ENCODE measurements at regions not wholly inside any gene's neighbourhood (a gene's known extent, or its start where the extent isn't known, plus 50 kb on each side); places are given as distances from the start of the nearest gene placed in this dataset.

- Histone ChIP-seq H3K9me3 (ENCODE audit: control insufficient read depth, insufficient read depth, low read length) (no peaks in the 10 kb centered on the region), H3K9ac (ENCODE audit: low read depth, low read length) (no peak overlapping the region), H3K36me3 (ENCODE audit: insufficient read depth, low read length) (no peaks in the 10 kb centered on the region), H3K4me1 (ENCODE audit: insufficient read depth, low read length) (no peaks in the 10 kb centered on the region)
These were observed 728.0 kb upstream of the C9orf72 start for GRCh38 chr9:28301281-28301680.

- H3K36me3 ChIP-seq (ENCODE audit: insufficient read depth, low read length): no peaks in the 10 kb centered on the region
- H3K4me1 ChIP-seq (ENCODE audit: insufficient read depth, low read length): peaks cover 8% of the 10 kb centered on the region; the same call in 1 of the 2 replicates
- H3K9ac ChIP-seq (ENCODE audit: low read depth, low read length): no peak overlapping the region
- H3K9me3 ChIP-seq (ENCODE audit: control insufficient read depth, insufficient read depth, low read length): no peaks in the 10 kb centered on the region
These were observed 744.5 kb upstream of the C9orf72 start for GRCh38 chr9:28317745-28318144.

- no peaks in the 10 kb centered on the region for H3K9me3 ChIP-seq (ENCODE audit: control insufficient read depth, insufficient read depth, low read length)
- no peak overlapping the region for H3K9ac ChIP-seq (ENCODE audit: low read depth, low read length)
- H3K36me3 ChIP-seq (ENCODE audit: insufficient read depth, low read length): no peaks in the 10 kb centered on the region
- peaks cover 8% of the 10 kb centered on the region; the same call in 1 of the 2 replicates for H3K4me1 ChIP-seq (ENCODE audit: insufficient read depth, low read length)
These were observed 745.2 kb upstream of the C9orf72 start for GRCh38 chr9:28318515-28318914.

DNA sequence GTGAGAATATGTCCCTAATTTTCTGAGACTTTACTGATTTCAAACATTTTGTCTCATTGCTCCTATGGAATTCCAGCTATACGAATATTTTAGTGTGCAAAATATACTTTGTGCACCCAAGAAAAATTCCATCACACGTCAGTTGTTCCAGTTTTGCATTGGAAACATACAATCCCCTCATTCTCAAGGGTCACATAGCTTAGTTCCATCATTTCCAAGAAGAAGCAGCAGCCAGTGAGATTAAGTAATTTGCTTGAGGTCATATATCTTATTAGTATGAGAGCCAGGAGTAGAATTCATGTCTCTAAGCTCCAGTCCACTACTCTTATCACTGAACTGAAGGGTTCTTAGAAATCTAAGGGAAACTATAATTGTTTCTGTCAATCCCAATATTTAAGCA is 746.7 kb upstream of the C9orf72 start:
- peaks cover 13% of the 10 kb centered on the region; the same call in 1 of the 2 replicates for H3K4me1 ChIP-seq (ENCODE audit: insufficient read depth, low read length)
- H3K36me3 ChIP-seq (ENCODE audit: insufficient read depth, low read length): no peaks in the 10 kb centered on the region
- no peaks in the 10 kb centered on the region for H3K9me3 ChIP-seq (ENCODE audit: control insufficient read depth, insufficient read depth, low read length)
- H3K9ac ChIP-seq (ENCODE audit: low read depth, low read length): no peak overlapping the region

GRCh38 chr9:28320616-28321015 is 747.3 kb upstream of the C9orf72 start:
- no peaks in the 10 kb centered on the region for H3K9me3 ChIP-seq (ENCODE audit: control insufficient read depth, insufficient read depth, low read length)
- H3K4me1 ChIP-seq (ENCODE audit: insufficient read depth, low read length): peaks cover 13% of the 10 kb centered on the region; the same call in 1 of the 2 replicates
- no peak overlapping the region for H3K9ac ChIP-seq (ENCODE audit: low read depth, low read length)
- H3K36me3 ChIP-seq (ENCODE audit: insufficient read depth, low read length): no peaks in the 10 kb centered on the region

GRCh38 chr9:28329323-28329722 is 756.0 kb upstream of the C9orf72 start:
- Histone ChIP-seq H3K4me1 (ENCODE audit: insufficient read depth, low read length) (peaks cover 11% of the 10 kb centered on the region), H3K9ac (ENCODE audit: low read depth, low read length) (no peak overlapping the region), H3K9me3 (ENCODE audit: control insufficient read depth, insufficient read depth, low read length) (no peaks in the 10 kb centered on the region), H3K36me3 (ENCODE audit: insufficient read depth, low read length) (no peaks in the 10 kb centered on the region)

DNA sequence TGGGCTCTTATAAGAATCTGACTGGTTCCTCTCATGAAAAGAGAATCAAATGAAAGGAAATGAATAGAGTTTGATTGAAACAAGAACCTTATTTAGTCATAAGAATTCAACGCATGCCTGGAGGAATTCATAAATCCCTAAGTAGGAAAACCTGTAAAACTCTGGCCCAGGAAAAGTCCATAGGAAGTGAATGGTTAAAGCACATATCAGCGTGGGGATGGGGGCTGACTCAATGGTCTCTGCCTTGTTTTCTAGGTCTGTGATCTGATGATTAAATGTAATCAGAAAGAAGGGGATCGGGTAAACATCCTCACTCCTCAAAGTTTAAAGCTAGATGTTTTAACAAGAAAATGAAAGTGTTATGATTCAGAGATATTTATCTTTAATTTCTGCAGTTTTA is 759.4 kb upstream of the C9orf72 start:
- Histone ChIP-seq H3K4me1 (ENCODE audit: insufficient read depth, low read length) (peaks cover 15% of the 10 kb centered on the region), H3K9ac (ENCODE audit: low read depth, low read length) (no peak overlapping the region), H3K36me3 (ENCODE audit: insufficient read depth, low read length) (no peaks in the 10 kb centered on the region), H3K9me3 (ENCODE audit: control insufficient read depth, insufficient read depth, low read length) (peaks cover 2% of the 10 kb centered on the region; the same call in 1 of the 2 replicates)

GRCh38 chr9:28341913-28342312 is 768.6 kb upstream of the C9orf72 start:
- H3K9me3 ChIP-seq (ENCODE audit: control insufficient read depth, insufficient read depth, low read length): peaks cover 2% of the 10 kb centered on the region; the same call in 1 of the 2 replicates
- H3K36me3 ChIP-seq (ENCODE audit: insufficient read depth, low read length): no peaks in the 10 kb centered on the region
- H3K4me1 ChIP-seq (ENCODE audit: insufficient read depth, low read length): no peaks in the 10 kb centered on the region
- no peak overlapping the region for H3K9ac ChIP-seq (ENCODE audit: low read depth, low read length)

GRCh38 chr9:28342815-28343338 is 769.6 kb upstream of the C9orf72 start:
- no peaks in the 10 kb centered on the region for H3K4me1 ChIP-seq (ENCODE audit: insufficient read depth, low read length)
- no peaks in the 10 kb centered on the region for H3K36me3 ChIP-seq (ENCODE audit: insufficient read depth, low read length)
- no peak overlapping the region for H3K9ac ChIP-seq (ENCODE audit: low read depth, low read length)
- H3K9me3 ChIP-seq (ENCODE audit: control insufficient read depth, insufficient read depth, low read length): no peaks in the 10 kb centered on the region; the same call in 1 of the 2 replicates

GRCh38 chr9:28363151-28363562 is 789.9 kb upstream of the C9orf72 start:
- Histone ChIP-seq H3K36me3 (ENCODE audit: insufficient read depth, low read length) (no peaks in the 10 kb centered on the region), H3K9me3 (ENCODE audit: control insufficient read depth, insufficient read depth, low read length) (no peaks in the 10 kb centered on the region), H3K9ac (ENCODE audit: low read depth, low read length) (no peak overlapping the region), H3K4me1 (ENCODE audit: insufficient read depth, low read length) (peaks cover 14% of the 10 kb centered on the region)

GRCh38 chr9:28365020-28365640 is 791.8 kb upstream of the C9orf72 start:
- Histone ChIP-seq H3K4me1 (ENCODE audit: insufficient read depth, low read length) (peaks cover 14% of the 10 kb centered on the region), H3K9ac (ENCODE audit: low read depth, low read length) (0 out of 2 replicates have a peak overlapping the region, but pooled peaks have one; percentile 0), H3K36me3 (ENCODE audit: insufficient read depth, low read length) (no peaks in the 10 kb centered on the region)

DNA sequence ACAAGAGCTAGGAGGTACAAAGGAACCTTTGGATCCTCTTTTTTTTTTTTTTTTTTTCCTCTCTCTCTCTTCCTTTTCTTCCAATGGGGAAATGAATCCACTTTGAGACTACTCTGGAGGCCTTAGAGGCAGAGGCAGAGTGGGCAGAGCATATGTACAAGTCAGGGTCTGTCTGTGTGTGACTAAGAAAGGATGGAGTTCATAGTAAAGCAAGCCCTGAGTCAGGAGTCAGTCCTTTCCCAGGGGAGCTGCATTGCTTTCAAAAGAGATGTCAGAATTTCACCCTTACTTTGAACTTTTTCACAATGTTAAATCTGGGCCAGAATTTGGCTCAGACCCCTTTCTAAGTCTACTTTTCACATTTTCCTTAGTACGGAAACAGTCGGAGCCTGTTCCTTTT is 792.4 kb upstream of the C9orf72 start:
- H3K36me3 ChIP-seq (ENCODE audit: insufficient read depth, low read length): no peaks in the 10 kb centered on the region
- H3K4me1 ChIP-seq (ENCODE audit: insufficient read depth, low read length): peaks cover 14% of the 10 kb centered on the region
- no peaks in the 10 kb centered on the region for H3K9me3 ChIP-seq (ENCODE audit: control insufficient read depth, insufficient read depth, low read length)
- 0 out of 2 replicates have a peak overlapping the region, but pooled peaks have one; percentile 0 for H3K9ac ChIP-seq (ENCODE audit: low read depth, low read length)

More at GRCh38 chr9:28365020-28365640, 791.8 kb upstream of the C9orf72 start:
- no peaks in the 10 kb centered on the region for H3K9me3 ChIP-seq (ENCODE audit: control insufficient read depth, insufficient read depth, low read length)

DNA sequence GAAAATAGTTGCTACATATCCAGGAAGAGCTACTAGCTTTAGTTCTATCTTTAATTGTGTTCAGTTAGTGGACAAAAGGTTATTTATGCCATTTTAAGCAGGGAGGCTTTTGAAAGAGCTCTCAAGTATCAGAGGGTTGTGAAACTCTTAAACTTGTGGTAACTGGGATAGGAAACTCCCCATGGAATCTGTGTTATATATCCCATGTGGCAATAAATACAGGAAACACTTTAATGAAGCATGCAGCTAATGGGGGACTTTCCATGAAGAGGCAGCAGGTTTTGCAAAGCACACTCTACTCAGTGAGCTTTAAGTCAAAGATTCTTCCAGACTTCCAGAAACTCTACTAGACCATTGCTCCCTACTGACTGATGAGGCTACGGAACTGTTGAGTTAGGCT is 805.0 kb upstream of the C9orf72 start:
- Histone ChIP-seq H3K9me3 (ENCODE audit: control insufficient read depth, insufficient read depth, low read length) (no peaks in the 10 kb centered on the region), H3K36me3 (ENCODE audit: insufficient read depth, low read length) (no peaks in the 10 kb centered on the region), H3K9ac (ENCODE audit: low read depth, low read length) (no peak overlapping the region)

DNA sequence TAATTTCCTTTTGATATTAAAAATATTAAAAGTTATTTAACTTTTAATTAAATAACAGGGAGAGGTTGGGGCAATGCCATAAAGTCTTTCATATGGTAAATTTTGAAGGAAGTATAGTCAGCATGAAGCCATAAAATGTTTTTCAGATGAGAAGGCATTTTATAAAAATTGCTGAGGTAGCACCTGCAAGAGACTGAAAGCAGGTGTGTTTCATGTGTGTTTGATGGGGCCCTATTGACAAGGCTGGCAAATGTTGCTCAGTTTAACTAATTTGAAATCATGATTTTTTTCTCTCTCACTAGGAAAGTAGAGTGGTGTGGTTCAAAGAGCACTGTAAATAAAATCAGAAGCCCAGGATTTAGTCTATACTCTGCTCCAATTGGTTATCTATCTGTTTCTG is 805.8 kb upstream of the C9orf72 start:
- Histone ChIP-seq H3K9me3 (ENCODE audit: control insufficient read depth, insufficient read depth, low read length) (no peaks in the 10 kb centered on the region), H3K9ac (ENCODE audit: low read depth, low read length) (no peak overlapping the region), H3K4me1 (ENCODE audit: insufficient read depth, low read length) (no peaks in the 10 kb centered on the region), H3K36me3 (ENCODE audit: insufficient read depth, low read length) (no peaks in the 10 kb centered on the region)

More for the DNA sequence above, 805.0 kb upstream of the C9orf72 start:
- H3K4me1 ChIP-seq (ENCODE audit: insufficient read depth, low read length): no peaks in the 10 kb centered on the region

- no peaks in the 10 kb centered on the region for H3K36me3 ChIP-seq (ENCODE audit: insufficient read depth, low read length)
- H3K9ac ChIP-seq (ENCODE audit: low read depth, low read length): no peak overlapping the region
- peaks cover 3% of the 10 kb centered on the region; the same call in 1 of the 2 replicates for H3K9me3 ChIP-seq (ENCODE audit: control insufficient read depth, insufficient read depth, low read length)
- H3K4me1 ChIP-seq (ENCODE audit: insufficient read depth, low read length): no peaks in the 10 kb centered on the region
These were observed 816.1 kb upstream of the C9orf72 start for GRCh38 chr9:28389411-28389810.
